ENCODE measurements at regions not wholly inside any gene's neighbourhood (a gene's known extent, or its start where the extent isn't known, plus 50 kb on each side); places are given as distances from the start of the nearest gene placed in this dataset.

- TF ChIP-seq CTCF (IDR thresholded peaks at IDR 0.05) (no peak), POLR2A (IDR thresholded peaks at IDR 0.05) (no peak)
Measured at GRCh38 chr6:55667341-55667740, 88.3 kb upstream of the HMGCLL1 start.

Measured in heart left ventricle (tissue), 13 donors.